HCT116 (cell line): ENCODE measurements at regions not wholly inside any gene's neighbourhood (a gene's known extent, or its start where the extent isn't known, plus 50 kb on each side); places are given as distances from the start of the nearest gene placed in this dataset.

Source experiments
- ATAC-seq: fragments of 200-7000 bp; cut with Tn5 transposase; 2 replicates; pipeline ENCODE4 v1.9.1; 2020; ENCODE audit warnings: mild to moderate bottlenecking, moderate library complexity
- BruUV-seq: library from RNA; stranded (reverse); fragments of 400-500 nt; replicated peaks from 2 replicates; lab custom pipeline; 2021; lab: Mats Ljungman, UMichigan
- CTCF ChIA-PET: fragments of 300-600 bp; sonication (Branson Sonifier 250); formaldehyde crosslinking; loops from one replicate; lab custom pipeline; 2021; ENCODE audit warnings: antibody characterized with exemption; lab: Charles Lee
- POLR2A ChIA-PET: fragments of 300-600, 350-600 bp; sonication (Branson Sonifier 250); formaldehyde crosslinking; loops from one replicate; lab custom pipeline; 2021; ENCODE audit warnings: antibody characterized with exemption; lab: Charles Lee
- RAD21 ChIA-PET, 2 experiments: fragments of 300-600 bp; sonication (Branson Sonifier 250); formaldehyde crosslinking; loops; one replicate each; lab custom pipeline; 2023; ENCODE audit warnings: low total read pairs in 2 of 2; ENCODE audit not compliant: uncharacterized antibody in 2 of 2, unreplicated experiment in 2 of 2, low non-redundant PET in 1 of 2; lab: Charles Lee
- DNase-seq: peaks from one replicate; pipeline ENCODE4 v3.0.0-alpha.2; 2010; ENCODE audit warnings: low read depth, low spot score
- H2AFZ ChIP-seq: fragments of 200-600 bp; shearing (Covaris generic), sonication (generic); 2 replicates; pipeline ENCODE4 v1.6.1; 2017; ENCODE audit warnings: low read depth, mixed run types, mixed read lengths, antibody characterized with exemption, low read length; ENCODE audit not compliant: poor library complexity, severe bottlenecking
- H3K27ac ChIP-seq: 2 replicates; pipeline ENCODE4 v1.5.1; 2012; ENCODE audit warnings: low read depth, low read length
- H3K27me3 ChIP-seq: fragments of 200-600 bp; sonication (generic); 2 replicates; pipeline ENCODE4 v1.6.1; 2016; ENCODE audit warnings: mixed run types, low read length, mixed read lengths; ENCODE audit not compliant: insufficient read depth
- H3K36me3 ChIP-seq, 2 experiments: fragments of 200-500 bp in 1 of 2; fragments of 200-600 bp in 1 of 2; sonication (Bioruptor generic) in 1 of 2; sonication (generic) in 1 of 2; 2 replicates each; pipeline versions ENCODE4 v1.5.1 to v1.6.1; 2014 to 2016; ENCODE audit warnings: low read length in 2 of 2, inconsistent platforms in 1 of 2, mixed read lengths in 1 of 2, mixed run types in 1 of 2; ENCODE audit not compliant: insufficient read depth in 2 of 2, control insufficient read depth in 1 of 2
- H3K4me1 ChIP-seq, 2 experiments: fragments of 200-600 bp in 1 of 2; sonication (generic) in 1 of 2; 2 replicates each; pipeline versions ENCODE4 v1.5.1 to v1.6.1; 2012 to 2017; ENCODE audit warnings: low read length in 2 of 2, inconsistent platforms in 1 of 2, mild to moderate bottlenecking in 1 of 2, mixed read lengths in 1 of 2, mixed run types in 1 of 2, moderate library complexity in 1 of 2; ENCODE audit not compliant: insufficient read depth in 2 of 2, control insufficient read depth in 1 of 2
- H3K4me2 ChIP-seq: fragments of 200-600 bp; sonication (generic); 2 replicates; pipeline ENCODE4 v1.6.1; 2017; ENCODE audit warnings: mixed run types, low read length, mixed read lengths
- H3K4me3 ChIP-seq, 2 experiments: fragments of 200-600 bp in 1 of 2; sonication (generic) in 1 of 2; replicated peaks in 1 of 2; 2 replicates each; pipeline ENCODE4 v1.5.1; 2011 to 2016; ENCODE audit warnings: low read length in 2 of 2, control low read depth in 1 of 2, low read depth in 1 of 2, mild to moderate bottlenecking in 1 of 2, mixed read lengths in 1 of 2, mixed run types in 1 of 2
- H3K79me2 ChIP-seq: fragments of 200-600 bp; sonication (generic); 2 replicates; pipeline ENCODE4 v1.6.1; 2017; ENCODE audit warnings: mild to moderate bottlenecking, mixed run types, low read length, moderate library complexity, mixed read lengths; ENCODE audit not compliant: insufficient read depth
- H3K9ac ChIP-seq: fragments of 200-600 bp; sonication (generic); 2 replicates; pipeline ENCODE4 v1.6.1; 2016; ENCODE audit warnings: low read length, mixed read lengths
- H3K9me2 ChIP-seq: fragments of 200-600 bp; sonication (generic), shearing (Covaris generic); 2 replicates; pipeline ENCODE4 v1.6.1; 2017; ENCODE audit warnings: mixed run types, mild to moderate bottlenecking, moderate library complexity; ENCODE audit not compliant: insufficient read depth
- H3K9me3 ChIP-seq, 2 experiments: fragments of 200-500 bp in 1 of 2; fragments of 200-600 bp in 1 of 2; sonication (Bioruptor generic) in 1 of 2; sonication (generic) in 1 of 2; 2 replicates each; pipeline ENCODE4 v1.6.1; 2014 to 2017; ENCODE audit warnings: low read length in 2 of 2, mixed read lengths in 2 of 2, inconsistent platforms in 1 of 2, low read depth in 1 of 2, mild to moderate bottlenecking in 1 of 2, mixed run types in 1 of 2, moderate library complexity in 1 of 2; ENCODE audit not compliant: control insufficient read depth in 1 of 2, insufficient read depth in 1 of 2
- H4K20me1 ChIP-seq: fragments of 200-600 bp; sonication (generic), shearing (Covaris generic); 2 replicates; pipeline ENCODE4 v1.6.1; 2017; ENCODE audit warnings: mixed run types, mild to moderate bottlenecking, moderate library complexity; ENCODE audit not compliant: insufficient read depth
- CBX3 ChIP-seq: IDR thresholded peaks from 2 replicates; pipeline ENCODE4 v1.6.1; 2012; ENCODE audit warnings: low read depth
- CTCF ChIP-seq, 3 experiments: fragments of 200-600 bp in 1 of 3; sonication (generic) in 1 of 3; IDR thresholded peaks in 2 of 3; conservative IDR thresholded peaks in 1 of 3; 2 replicates each; pipeline ENCODE4 v1.5.1; 2012 to 2017; ENCODE audit warnings: low read depth in 2 of 3, low read length in 2 of 3, antibody characterized with exemption in 1 of 3, borderline replicate concordance in 1 of 3, control low read depth in 1 of 3, mild to moderate bottlenecking in 1 of 3, mixed read lengths in 1 of 3, mixed run types in 1 of 3, moderate library complexity in 1 of 3; ENCODE audit not compliant: insufficient read depth in 1 of 3
- POLR2A ChIP-seq: IDR thresholded peaks from 2 replicates; pipeline ENCODE4 v1.7.0; 2011; ENCODE audit warnings: borderline replicate concordance; ENCODE audit not compliant: insufficient read depth, insufficient read length; ENCODE audit errors: extremely low read depth
- POLR2AphosphoS5 ChIP-seq: IDR thresholded peaks from 2 replicates; pipeline ENCODE4 v1.6.1; 2011; ENCODE audit warnings: mild to moderate bottlenecking, low read depth, low read length, moderate library complexity
- RAD21 ChIP-seq: IDR thresholded peaks from 2 replicates; pipeline ENCODE4 v1.6.1; 2012; ENCODE audit warnings: low read depth, mild to moderate bottlenecking
- SIN3A ChIP-seq: IDR thresholded peaks from 2 replicates; pipeline ENCODE4 v1.6.1; 2012; ENCODE audit warnings: low read depth
- SP1 ChIP-seq: IDR thresholded peaks from 2 replicates; pipeline ENCODE4 v1.6.1; 2012; ENCODE audit warnings: low read depth
- SRF ChIP-seq: IDR thresholded peaks from 2 replicates; pipeline ENCODE4 v1.6.1; 2012; ENCODE audit warnings: low read depth
- ZBTB33 ChIP-seq: IDR thresholded peaks from 2 replicates; pipeline ENCODE4 v1.6.1; 2011; ENCODE audit warnings: mild to moderate bottlenecking, low read length, moderate library complexity; ENCODE audit not compliant: insufficient replicate concordance; ENCODE audit errors: extremely low read depth
- ZFX ChIP-seq: fragments of 450-650 bp; IDR thresholded peaks from 2 replicates; pipeline ENCODE4 v1.6.1; 2017
- intact Hi-C: fragments of 100-400 bp; cut with micrococcal nuclease; formaldehyde crosslinking; loops from 2 replicates; pipeline ENCODE4 v1.10.0; 2022
- TF ChIP-seq, protein P1 (sequence below): IDR thresholded peaks from 2 replicates; pipeline ENCODE4 v1.6.1; 2012

DNA sequence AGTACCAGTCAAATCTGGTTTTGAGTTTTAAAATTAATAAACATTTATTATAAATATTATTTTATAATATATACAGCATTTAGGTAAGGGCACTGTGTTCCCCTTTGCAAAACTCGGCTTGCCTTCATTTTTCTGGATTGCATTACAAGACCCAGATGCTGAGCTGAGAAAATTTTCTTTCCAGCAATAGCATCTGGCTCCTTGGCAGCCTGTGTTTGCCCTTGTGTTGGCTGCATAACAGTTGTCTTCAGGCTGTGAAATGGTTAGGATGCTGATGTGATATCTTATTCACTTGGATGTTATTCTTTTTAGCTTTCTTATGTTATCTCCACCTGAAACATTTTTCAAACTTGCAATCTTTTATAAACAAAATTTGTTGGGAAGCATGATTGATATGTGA, 784.4 kb downstream of the DACH1 start:
- POLR2A ChIA-PET: no interaction called here
- TF ChIP-seq, protein P1, sequence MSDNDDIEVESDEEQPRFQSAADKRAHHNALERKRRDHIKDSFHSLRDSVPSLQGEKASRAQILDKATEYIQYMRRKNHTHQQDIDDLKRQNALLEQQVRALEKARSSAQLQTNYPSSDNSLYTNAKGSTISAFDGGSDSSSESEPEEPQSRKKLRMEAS: no peak
- no peak for TF ChIP-seq POLR2A
- TF ChIP-seq ZBTB33: no peak
- no peak for TF ChIP-seq POLR2AphosphoS5
- TF ChIP-seq ZFX: no peak
- TF ChIP-seq, all 23 proteins: peak for 0
- BruUV-seq: no TSS peak

DNA sequence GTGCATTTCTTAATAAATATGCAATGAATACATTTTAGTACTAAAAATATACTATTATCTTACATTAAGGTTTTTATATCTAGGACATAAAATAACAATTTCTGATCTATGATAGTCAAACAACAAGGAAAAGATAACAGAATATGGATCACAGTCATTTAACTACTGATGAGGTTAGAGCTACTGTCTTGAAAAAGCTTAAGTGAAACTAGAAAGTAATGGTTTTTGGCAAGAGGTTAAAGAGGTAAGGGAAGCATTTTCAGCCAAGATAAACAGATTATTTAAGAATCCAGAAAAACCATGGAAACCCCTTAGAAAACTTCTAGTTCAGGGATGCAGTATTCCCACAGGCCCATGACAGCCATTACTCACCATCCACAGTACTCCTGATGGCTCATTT, 787.4 kb downstream of the DACH1 start:
- Histone ChIP-seq H3K4me2 (no peak overlapping the region), H4K20me1 (no peaks in the 10 kb centered on the region), H3K27ac (no peak overlapping the region), H3K9me3 (no peaks in the 10 kb centered on the region), H3K9ac (no peak overlapping the region), H3K79me2 (no peaks in the 10 kb centered on the region), H3K4me1 (no peaks in the 10 kb centered on the region), H2AFZ (no peak overlapping the region), H3K36me3 (no peaks in the 10 kb centered on the region), H3K27me3 (no peaks in the 10 kb centered on the region), H3K9me2 (no peaks in the 10 kb centered on the region), H3K4me3 (no peak overlapping the region)
- no peak for ATAC-seq
- ChIA-PET POLR2A (no interaction called here), RAD21 (no interaction called here), CTCF (no interaction called here)
- intact Hi-C loops: no loop called here
- TF ChIP-seq SIN3A (no peak), ZFX (no peak), CTCF (IDR thresholded peaks at IDR 0.05 in 2 of 3, conservative IDR thresholded peaks at IDR 0.05 in 1 of 3; ENCODE audit: borderline replicate concordance in 1 of 3, insufficient read depth in 1 of 3, low read depth in 2 of 3, low read length in 2 of 3) (no peak), CBX3 (no peak), RAD21 (no peak), SP1 (no peak), SRF (no peak)
- TF ChIP-seq, protein P1: no peak
- no TSS peak for BruUV-seq
- DNase-seq: no peak

More for the DNA sequence above, 784.4 kb downstream of the DACH1 start:
- DNase-seq (no peak), ATAC-seq (no peak)
- intact Hi-C loops: no loop called here
- Histone ChIP-seq H3K36me3 (no peaks in the 10 kb centered on the region), H3K4me1 (no peaks in the 10 kb centered on the region), H3K27ac (no peak overlapping the region), H4K20me1 (no peaks in the 10 kb centered on the region), H3K4me3 (no peak overlapping the region), H3K27me3 (no peaks in the 10 kb centered on the region), H3K4me2 (no peak overlapping the region), H2AFZ (no peak overlapping the region), H3K9me2 (no peaks in the 10 kb centered on the region), H3K9ac (no peak overlapping the region), H3K9me3 (no peaks in the 10 kb centered on the region), H3K79me2 (no peaks in the 10 kb centered on the region)
- CTCF ChIA-PET: no interaction called here
- RAD21 ChIA-PET: no interaction called here
